ENCODE measurements at regions not wholly inside any gene's neighbourhood (a gene's known extent, or its start where the extent isn't known, plus 50 kb on each side); places are given as distances from the start of the nearest gene placed in this dataset.
"Not testable (repeated sequence)": the region's sequence is repeated elsewhere in the genome, so short reads cannot be mapped to it uniquely, and the experiment has no call there.

- H3K36me3 ChIP-seq: no peaks in the 10 kb centered on the region
- no peak overlapping the region for H3K4me3 ChIP-seq
- no peak overlapping the region for H3K27ac ChIP-seq (replicated peaks in 1 of 4)
- whole genome bisulfite sequencing: 90% methylated on average over 1 of the region's 1 CpG
- H3K27me3 ChIP-seq: no peaks in the 10 kb centered on the region
- no peaks in the 10 kb centered on the region for H3K9me3 ChIP-seq
- TF ChIP-seq POLR2A (IDR thresholded peaks at IDR 0.05; ENCODE audit: low read depth) (no peak), EP300 (IDR thresholded peaks at IDR 0.05) (no peak), CTCF (IDR thresholded peaks at IDR 0.05) (no peak), POLR2AphosphoS5 (IDR thresholded peaks at IDR 0.05) (no peak)
- DNase-seq (ENCODE audit: extremely low spot score): no peak
- peaks cover 0 to 5% (median under 1%) of the 10 kb centered on the region in 4 donors for H3K4me1 ChIP-seq
- intact Hi-C loops (cut with DNase I): no loop called here
Measured at GRCh38 chr13:33571618-33572017, 246.3 kb upstream of the RFC3 start.

DNA sequence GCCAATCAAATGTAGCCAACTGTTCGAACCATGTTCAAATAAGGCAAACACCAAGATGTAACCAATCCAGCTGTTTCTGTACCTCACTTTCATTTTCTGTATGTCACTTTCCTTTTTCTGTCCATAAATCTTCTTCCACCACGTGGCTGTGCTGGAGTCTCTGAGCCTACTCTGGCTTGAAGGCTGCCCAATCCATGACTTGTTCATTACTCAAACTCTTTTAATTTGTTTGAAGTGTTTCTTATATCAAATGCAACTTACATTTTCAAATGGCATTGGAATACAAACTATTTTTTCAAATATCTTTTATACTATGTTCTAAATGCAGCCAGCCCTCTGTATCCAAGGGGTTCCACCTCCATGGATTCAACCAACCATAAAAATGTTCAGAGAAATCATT is 245.6 kb upstream of the RFC3 start:
- H3K4me1 ChIP-seq: peaks cover 0 to 12% (median 4%) of the 10 kb centered on the region in 4 donors
- intact Hi-C loops (cut with DNase I); H3K36me3 ChIP-seq; H3K27ac ChIP-seq (replicated peaks in 1 of 4); DNase-seq (ENCODE audit: extremely low spot score); H3K4me3 ChIP-seq; H3K9me3 ChIP-seq; H3K27me3 ChIP-seq: not testable (repeated sequence)
- 82% methylated on average over 2 of the region's 2 CpGs for WGBS

DNA sequence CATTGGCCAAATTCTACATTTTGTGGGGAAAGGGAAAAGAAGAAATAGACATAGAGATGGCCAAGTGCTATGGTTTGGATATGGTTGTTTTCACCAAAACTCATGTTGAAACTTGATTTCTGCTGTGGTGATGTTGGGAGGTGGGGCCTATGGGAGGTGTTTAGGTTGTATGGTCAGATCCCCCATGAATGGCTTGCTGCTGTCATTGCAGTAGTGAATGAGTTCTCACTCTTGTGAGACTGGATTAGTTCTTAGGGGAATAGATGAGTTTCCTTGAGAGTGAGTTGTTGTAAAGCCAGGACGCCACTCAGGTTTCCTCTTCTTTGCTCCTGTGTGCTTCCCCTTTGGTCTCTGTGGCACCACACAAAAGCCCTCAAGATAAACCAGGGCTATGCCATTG is 242.6 kb upstream of the RFC3 start:
- Histone ChIP-seq H3K27ac (replicated peaks in 1 of 4) (no peak overlapping the region), H3K4me1 (peaks cover 0 to 15% (median 6%) of the 10 kb centered on the region in 4 donors), H3K36me3 (no peaks in the 10 kb centered on the region), H3K27me3 (no peaks in the 10 kb centered on the region), H3K4me3 (no peak overlapping the region), H3K9me3 (no peaks in the 10 kb centered on the region)
- intact Hi-C loops (cut with DNase I): no loop called here
- 89% methylated on average over 1 of the region's 1 CpG for WGBS
- TF ChIP-seq POLR2A (IDR thresholded peaks at IDR 0.05; ENCODE audit: low read depth): no peak
- TF ChIP-seq CTCF (IDR thresholded peaks at IDR 0.05): no peak
- no peak for TF ChIP-seq POLR2AphosphoS5 (IDR thresholded peaks at IDR 0.05)
- TF ChIP-seq EP300 (IDR thresholded peaks at IDR 0.05): no peak
- no peak for DNase-seq (ENCODE audit: extremely low spot score)

DNA sequence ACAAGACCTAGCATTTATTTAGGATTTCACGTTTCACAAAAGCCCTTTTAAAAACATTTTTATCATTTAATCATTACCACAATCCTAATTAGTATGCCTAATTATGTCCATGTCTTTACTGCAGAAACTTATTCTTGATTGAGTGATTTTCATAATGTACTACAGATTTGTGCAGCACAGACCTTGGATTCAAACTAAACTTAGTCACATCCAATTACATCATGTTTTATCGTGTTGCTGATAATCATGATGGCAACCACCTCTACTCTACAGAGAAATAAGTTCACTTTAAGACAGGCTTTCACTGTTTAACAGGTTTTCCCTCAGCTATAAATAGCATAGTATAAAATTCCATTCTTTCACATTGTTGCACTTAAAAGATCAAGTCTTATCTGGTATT is 240.9 kb upstream of the RFC3 start:
- DNase-seq (ENCODE audit: extremely low spot score): no peak
- intact Hi-C loops (cut with DNase I): no loop called here
- TF ChIP-seq EP300 (IDR thresholded peaks at IDR 0.05): no peak
- Histone ChIP-seq H3K4me1 (peaks cover 0 to 15% (median 6%) of the 10 kb centered on the region in 4 donors), H3K4me3 (no peak overlapping the region), H3K9me3 (no peaks in the 10 kb centered on the region), H3K27me3 (no peaks in the 10 kb centered on the region), H3K36me3 (no peaks in the 10 kb centered on the region), H3K27ac (replicated peaks in 1 of 4) (no peak overlapping the region)
- WGBS: 27% methylated on average over 2 of the region's 2 CpGs

DNA sequence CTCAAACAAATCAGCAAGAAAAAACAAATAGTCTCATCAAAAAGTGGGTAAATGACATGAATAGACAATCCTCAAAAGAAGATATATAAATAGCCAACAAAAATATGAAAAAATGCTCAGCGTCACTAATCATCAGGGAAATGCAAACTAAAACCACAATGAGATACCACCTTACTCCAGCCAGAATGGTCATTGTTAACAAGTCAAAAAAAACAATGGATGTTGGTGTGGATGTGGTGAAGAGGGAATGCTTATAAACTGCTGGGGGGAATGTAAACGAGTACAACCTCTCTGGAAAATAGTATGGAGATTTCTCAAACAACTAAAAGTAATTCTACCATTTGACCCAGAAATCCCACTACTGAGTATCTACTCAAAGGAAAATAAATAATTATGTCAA is 239.2 kb upstream of the RFC3 start:
- no peaks in the 10 kb centered on the region for H3K36me3 ChIP-seq
- no peak for TF ChIP-seq CTCF (IDR thresholded peaks at IDR 0.05)
- TF ChIP-seq EP300 (IDR thresholded peaks at IDR 0.05): no peak
- no peak for TF ChIP-seq POLR2A (IDR thresholded peaks at IDR 0.05; ENCODE audit: low read depth)
- TF ChIP-seq POLR2AphosphoS5 (IDR thresholded peaks at IDR 0.05): no peak
- no peak overlapping the region for H3K27ac ChIP-seq (replicated peaks in 1 of 4)
- no peaks in the 10 kb centered on the region for H3K9me3 ChIP-seq
- DNase-seq (ENCODE audit: extremely low spot score): no peak
- no peak overlapping the region for H3K4me3 ChIP-seq
- intact Hi-C loops (cut with DNase I): no loop called here
- 85% methylated on average over 2 of the region's 2 CpGs for WGBS
- H3K4me1 ChIP-seq: peaks cover 0 to 15% (median 6%) of the 10 kb centered on the region in 4 donors
- H3K27me3 ChIP-seq: no peaks in the 10 kb centered on the region

- Histone ChIP-seq H3K27me3 (no peaks in the 10 kb centered on the region), H3K36me3 (no peaks in the 10 kb centered on the region), H3K9me3 (no peaks in the 10 kb centered on the region), H3K27ac (replicated peaks in 1 of 4) (no peak overlapping the region), H3K4me1 (peaks cover 0 to 5% (median 2%) of the 10 kb centered on the region in 4 donors), H3K4me3 (no peak overlapping the region)
- 100% methylated on average over 4 of the region's 4 CpGs for WGBS
- TF ChIP-seq EP300 (IDR thresholded peaks at IDR 0.05) (no peak), POLR2AphosphoS5 (IDR thresholded peaks at IDR 0.05) (no peak), CTCF (IDR thresholded peaks at IDR 0.05) (no peak), POLR2A (IDR thresholded peaks at IDR 0.05; ENCODE audit: low read depth) (no peak)
- DNase-seq (ENCODE audit: extremely low spot score): no peak
- intact Hi-C loops (cut with DNase I): no loop called here
Measured at GRCh38 chr13:33582121-33582520, 235.8 kb upstream of the RFC3 start.

Measured in esophagus muscularis mucosa (tissue), 4 donors.